ENCODE measurements at regions not wholly inside any gene's neighbourhood (a gene's known extent, or its start where the extent isn't known, plus 50 kb on each side); places are given as distances from the start of the nearest gene placed in this dataset.

- TF ChIP-seq CTCF (IDR thresholded peaks at IDR 0.05; ENCODE audit: low read depth, low read length), result no peak
- no peak for TF ChIP-seq POLR2A (IDR thresholded peaks at IDR 0.05; ENCODE audit: extremely low read depth, insufficient read length)
- TF ChIP-seq, protein P1, sequence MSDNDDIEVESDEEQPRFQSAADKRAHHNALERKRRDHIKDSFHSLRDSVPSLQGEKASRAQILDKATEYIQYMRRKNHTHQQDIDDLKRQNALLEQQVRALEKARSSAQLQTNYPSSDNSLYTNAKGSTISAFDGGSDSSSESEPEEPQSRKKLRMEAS (IDR thresholded peaks at IDR 0.05; ENCODE audit: low read depth, low read length), result no peak
These were observed 181.4 kb upstream of the BCL6 start for GRCh38 chr3:187926620-187927019.
